Fibroblast of lung (primary cell): ENCODE measurements at regions not wholly inside any gene's neighbourhood (a gene's known extent, or its start where the extent isn't known, plus 50 kb on each side); places are given as distances from the start of the nearest gene placed in this dataset.

Source experiments
- DNase-seq, 2 donors: peaks; one replicate each; pipeline versions ENCODE4 v3.0.0 to v3.0.0-alpha.2; 2010; ENCODE audit warnings: low read depth in 2 of 2
- H2AFZ ChIP-seq: 2 replicates; pipeline ENCODE4 v1.5.1; 2012; ENCODE audit warnings: low read length, control low read depth, inconsistent platforms
- H3K27ac ChIP-seq: 2 replicates; pipeline ENCODE4 v1.5.1; 2011; ENCODE audit warnings: low read length, control low read depth; ENCODE audit not compliant: insufficient read depth
- H3K27me3 ChIP-seq: 2 replicates; pipeline ENCODE4 v1.5.1; 2011; ENCODE audit warnings: mild to moderate bottlenecking, low read length; ENCODE audit not compliant: control insufficient read depth, insufficient read depth
- H3K36me3 ChIP-seq: 2 replicates; pipeline ENCODE4 v1.5.1; 2011; ENCODE audit warnings: low read length; ENCODE audit not compliant: control insufficient read depth, insufficient read depth
- H3K4me1 ChIP-seq: 2 replicates; pipeline ENCODE4 v1.5.1; 2011; ENCODE audit warnings: low read length; ENCODE audit not compliant: control insufficient read depth, insufficient read depth; ENCODE audit errors: extremely low read depth
- H3K4me2 ChIP-seq: 2 replicates; pipeline ENCODE4 v1.5.1; 2011; ENCODE audit warnings: low read length, control low read depth; ENCODE audit not compliant: insufficient read depth; ENCODE audit errors: extremely low read depth
- H3K4me3 ChIP-seq, 4 experiments: fragments of 200-600 bp in 1 of 4; sonication (generic) in 1 of 4; replicated peaks in 1 of 4; 2 replicates each; pipeline ENCODE4 v1.5.1; 2011 to 2016; ENCODE audit warnings: low read length in 4 of 4, low read depth in 3 of 4, mild to moderate bottlenecking in 3 of 4, control low read depth in 2 of 4, inconsistent platforms in 1 of 4, mixed read lengths in 1 of 4; ENCODE audit not compliant: insufficient read depth in 1 of 4; ENCODE audit errors: control extremely low read depth in 1 of 4
- H3K79me2 ChIP-seq: 2 replicates; pipeline ENCODE4 v1.5.1; 2012; ENCODE audit warnings: mild to moderate bottlenecking, low read length, inconsistent platforms; ENCODE audit not compliant: control insufficient read depth, insufficient read depth
- H3K9ac ChIP-seq: 2 replicates; pipeline ENCODE4 v1.5.1; 2011; ENCODE audit warnings: mild to moderate bottlenecking, low read length, control low read depth; ENCODE audit not compliant: insufficient read depth
- H3K9me3 ChIP-seq: 2 replicates; pipeline ENCODE4 v1.5.1; 2012; ENCODE audit warnings: low read depth, low read length; ENCODE audit not compliant: control insufficient read depth, insufficient read depth
- H4K20me1 ChIP-seq: 2 replicates; pipeline ENCODE4 v1.5.1; 2011; ENCODE audit warnings: low read length; ENCODE audit not compliant: control insufficient read depth, insufficient read depth; ENCODE audit errors: extremely low read depth
- CTCF ChIP-seq, 2 donors: IDR thresholded peaks in 1 of 2; conservative IDR thresholded peaks in 1 of 2; 1 replicate in 1 of 2; 2 replicates in 1 of 2; pipeline ENCODE4 v1.5.1; 2011 to 2012; ENCODE audit warnings: low read length in 2 of 2, control low read depth in 1 of 2, inconsistent platforms in 1 of 2, low read depth in 1 of 2, mild to moderate bottlenecking in 1 of 2
- EZH2 ChIP-seq: IDR thresholded peaks from 2 replicates; pipeline ENCODE4 v1.5.1; 2012; ENCODE audit warnings: low read length, control low read depth, mild to moderate bottlenecking; ENCODE audit errors: missing control alignments

GRCh38 chr22:48889887-48890692 lies 937.6 kb downstream of the BRD1 start:
- Histone ChIP-seq H3K4me2 (no peak overlapping the region), H3K9me3 (no peaks in the 10 kb centered on the region), H4K20me1 (no peaks in the 10 kb centered on the region), H3K79me2 (no peaks in the 10 kb centered on the region), H3K36me3 (no peaks in the 10 kb centered on the region), H3K27me3 (no peaks in the 10 kb centered on the region), H3K4me3 (no peak overlapping the region), H3K27ac (no peak overlapping the region), H3K9ac (no peak overlapping the region), H2AFZ (no peak overlapping the region), H3K4me1 (no peaks in the 10 kb centered on the region)
- TF ChIP-seq CTCF (conservative IDR thresholded peaks at IDR 0.05 in 1 of 2, IDR thresholded peaks at IDR 0.05 in 1 of 2; ENCODE audit: low read depth in 1 of 2, low read length in 2 of 2) = no peak
- TF ChIP-seq EZH2 = no peak
- DNase-seq = no peak

GRCh38 chr22:48889209-48889830 lies 938.4 kb downstream of the BRD1 start:
- Histone ChIP-seq H2AFZ (no peak overlapping the region), H3K27ac (no peak overlapping the region), H3K4me1 (no peaks in the 10 kb centered on the region), H3K79me2 (no peaks in the 10 kb centered on the region), H3K36me3 (no peaks in the 10 kb centered on the region), H3K27me3 (no peaks in the 10 kb centered on the region), H3K9me3 (no peaks in the 10 kb centered on the region), H3K9ac (no peak overlapping the region), H3K4me2 (no peak overlapping the region), H4K20me1 (no peaks in the 10 kb centered on the region), H3K4me3 (no peak overlapping the region)
- no peak for DNase-seq
- TF ChIP-seq CTCF (conservative IDR thresholded peaks at IDR 0.05 in 1 of 2, IDR thresholded peaks at IDR 0.05 in 1 of 2; ENCODE audit: low read depth in 1 of 2, low read length in 2 of 2) = no peak
- TF ChIP-seq EZH2 = no peak

DNA sequence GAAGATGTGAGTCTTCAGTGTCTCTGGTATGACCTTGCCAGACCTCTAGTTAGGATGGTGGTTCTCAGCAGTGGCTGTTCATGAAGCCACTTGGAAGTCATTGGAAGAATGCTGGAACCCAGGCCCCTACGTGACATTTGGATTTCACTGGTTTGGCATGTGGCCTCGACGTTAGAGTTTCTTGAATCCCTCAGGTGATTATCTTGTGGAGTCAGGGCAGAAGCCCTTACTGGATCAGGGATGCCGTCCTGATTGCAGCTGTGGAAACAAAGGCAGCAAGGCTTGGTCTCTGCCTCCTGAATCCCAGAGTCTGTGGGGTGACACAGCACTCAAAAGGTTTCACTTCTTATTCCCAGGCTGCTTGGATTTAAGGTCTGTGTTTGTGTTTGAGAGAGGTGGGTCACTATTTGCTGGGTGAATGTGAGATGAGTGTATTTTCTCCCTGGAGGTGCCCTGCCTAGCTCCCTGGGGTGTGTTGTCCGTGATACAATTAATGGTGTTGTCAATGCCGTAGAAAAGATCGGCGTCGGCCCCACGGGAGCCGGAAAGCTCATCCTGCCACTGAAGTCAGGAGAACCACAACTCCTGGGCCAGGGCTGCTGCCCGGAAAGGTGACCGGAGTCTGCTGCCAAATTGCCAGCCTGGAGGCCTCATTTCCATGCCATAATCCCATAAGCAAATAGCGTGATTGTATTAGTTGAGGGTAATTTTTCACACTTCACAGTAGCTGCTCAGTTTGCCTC lies 939.0 kb downstream of the BRD1 start:
- H3K36me3 ChIP-seq = no peaks in the 10 kb centered on the region
- H4K20me1 ChIP-seq = no peaks in the 10 kb centered on the region
- H3K4me1 ChIP-seq = no peaks in the 10 kb centered on the region
- no peak overlapping the region for H3K9ac ChIP-seq
- no peaks in the 10 kb centered on the region for H3K79me2 ChIP-seq
- DNase-seq = no peak
- H3K27ac ChIP-seq = no peak overlapping the region
- H3K27me3 ChIP-seq = no peaks in the 10 kb centered on the region
- H3K4me3 ChIP-seq = no peak overlapping the region
- TF ChIP-seq EZH2 (no peak), CTCF (conservative IDR thresholded peaks at IDR 0.05 in 1 of 2, IDR thresholded peaks at IDR 0.05 in 1 of 2; ENCODE audit: low read depth in 1 of 2, low read length in 2 of 2) (no peak)
- H2AFZ ChIP-seq = no peak overlapping the region
- H3K9me3 ChIP-seq = no peaks in the 10 kb centered on the region
- H3K4me2 ChIP-seq = no peak overlapping the region
